NCI-H345 (cell line): ENCODE measurements at regions not wholly inside any gene's neighbourhood (a gene's known extent, or its start where the extent isn't known, plus 50 kb on each side); places are given as distances from the start of the nearest gene placed in this dataset.
"Not testable (repeated sequence)": the region's sequence is repeated elsewhere in the genome, so short reads cannot be mapped to it uniquely, and the experiment has no call there.

Experiments used
- DNase-seq: peaks from one replicate; lab custom pipeline; 2025; lab: John Stamatoyannopoulos, UW

- DNase-seq = no peak
Observed at GRCh38 chr10:84701370-84701720, 373.0 kb downstream of the CCSER2 start.

GRCh38 chr10:84704101-84704500 is 375.7 kb downstream of the CCSER2 start:
- DNase-seq = no peak

- DNase-seq = no peak
Observed at GRCh38 chr10:84706431-84706830, 378.0 kb downstream of the CCSER2 start.

- no peak for DNase-seq
Observed at GRCh38 chr10:84706875-84707274, 378.5 kb downstream of the CCSER2 start.

GRCh38 chr10:84715911-84716310 is 387.5 kb downstream of the CCSER2 start:
- DNase-seq = peak; percentile 14

- DNase-seq = no peak
Observed at GRCh38 chr10:84718877-84719616, 390.7 kb downstream of the CCSER2 start.

GRCh38 chr10:84719687-84720086 is 391.3 kb downstream of the CCSER2 start:
- DNase-seq = no peak

GRCh38 chr10:84727398-84727797 is 399.0 kb downstream of the CCSER2 start:
- DNase-seq = no peak

- DNase-seq = not testable (repeated sequence)
Observed at GRCh38 chr10:84739126-84739525, 410.7 kb downstream of the CCSER2 start.

GRCh38 chr10:84739641-84740040 is 411.3 kb downstream of the CCSER2 start:
- DNase-seq = no peak

- no peak for DNase-seq
Observed at GRCh38 chr10:84743483-84743882, 415.1 kb downstream of the CCSER2 start.

GRCh38 chr10:84755311-84755710 is 426.9 kb downstream of the CCSER2 start:
- no peak for DNase-seq

GRCh38 chr10:84756653-84757052 is 428.3 kb downstream of the CCSER2 start:
- not testable (repeated sequence) for DNase-seq

- DNase-seq = peak; percentile 39
Observed at GRCh38 chr10:84761994-84762614, 433.7 kb downstream of the CCSER2 start.

GRCh38 chr10:84762754-84763394 is 434.5 kb downstream of the CCSER2 start:
- no peak for DNase-seq

- no peak for DNase-seq
Observed at GRCh38 chr10:84763965-84764364, 435.6 kb downstream of the CCSER2 start.

- DNase-seq = no peak
Observed at GRCh38 chr10:84765086-84765485, 436.7 kb downstream of the CCSER2 start.

- DNase-seq = no peak
Observed at GRCh38 chr10:84765656-84766055, 437.3 kb downstream of the CCSER2 start.

GRCh38 chr10:84766923-84767322 is 438.5 kb downstream of the CCSER2 start:
- no peak for DNase-seq

GRCh38 chr10:84768132-84768531 is 439.7 kb downstream of the CCSER2 start:
- no peak for DNase-seq

- DNase-seq = no peak
Observed at GRCh38 chr10:84770824-84771223, 442.4 kb downstream of the CCSER2 start.

- DNase-seq = peak; percentile 39
Observed at GRCh38 chr10:84783386-84783785, 455.0 kb downstream of the CCSER2 start.

- DNase-seq = no peak
Observed at GRCh38 chr10:84783909-84784308, 455.5 kb downstream of the CCSER2 start.
